H9 (cell line): ENCODE measurements at regions not wholly inside any gene's neighbourhood (a gene's known extent, or its start where the extent isn't known, plus 50 kb on each side); places are given as distances from the start of the nearest gene placed in this dataset.

Experiments used
- DNase-seq: peaks from one replicate; pipeline ENCODE4 v3.0.0-alpha.2; 2017
- H2AFZ ChIP-seq: one replicate; pipeline ENCODE4 v1.6.1; 2013; ENCODE audit warnings: mild to moderate bottlenecking, low read length, control low read depth, moderate library complexity
- H2AK5ac ChIP-seq: 2 replicates; pipeline ENCODE4 v1.6.1; 2013; ENCODE audit warnings: low read length, control low read depth, mixed read lengths; ENCODE audit not compliant: insufficient read length
- H2BK120ac ChIP-seq: one replicate; pipeline ENCODE4 v1.6.1; 2013; ENCODE audit warnings: low read depth, mild to moderate bottlenecking, low read length, control low read depth, inconsistent platforms; ENCODE audit not compliant: poor library complexity, severe bottlenecking
- H2BK12ac ChIP-seq: 2 replicates; pipeline ENCODE4 v1.6.1; 2013; ENCODE audit warnings: low read length, control low read depth, mixed read lengths, low read depth; ENCODE audit not compliant: insufficient read length
- H2BK15ac ChIP-seq: 2 replicates; pipeline ENCODE4 v1.6.1; 2013; ENCODE audit warnings: low read depth, low read length, control low read depth
- H2BK20ac ChIP-seq: one replicate; pipeline ENCODE4 v1.6.1; 2013; ENCODE audit warnings: low read depth, mild to moderate bottlenecking, low read length, control low read depth, inconsistent platforms; ENCODE audit not compliant: poor library complexity, severe bottlenecking
- H2BK5ac ChIP-seq: 2 replicates; pipeline ENCODE4 v1.6.1; 2013; ENCODE audit warnings: low read length, control low read depth, mixed read lengths; ENCODE audit not compliant: insufficient read length
- H3K14ac ChIP-seq: 2 replicates; pipeline ENCODE4 v1.6.1; 2013; ENCODE audit warnings: low read length, control low read depth; ENCODE audit not compliant: insufficient read depth
- H3K18ac ChIP-seq: 2 replicates; pipeline ENCODE4 v1.6.1; 2013; ENCODE audit warnings: low read depth, mild to moderate bottlenecking, mixed read lengths, low read length, control low read depth; ENCODE audit not compliant: insufficient read length
- H3K23ac ChIP-seq: 2 replicates; pipeline ENCODE4 v1.6.1; 2013; ENCODE audit warnings: low read length, control low read depth, mixed read lengths, low read depth; ENCODE audit not compliant: insufficient read length
- H3K23me2 ChIP-seq: 2 replicates; pipeline ENCODE4 v1.6.1; 2013; ENCODE audit warnings: low read depth, mild to moderate bottlenecking, mixed read lengths, low read length, control low read depth; ENCODE audit not compliant: insufficient read length, poor library complexity, severe bottlenecking
- H3K27ac ChIP-seq: 2 replicates; pipeline ENCODE4 v1.5.1; 2013; ENCODE audit warnings: low read length, control low read depth, mixed read lengths, low read depth; ENCODE audit not compliant: insufficient read length
- H3K27me3 ChIP-seq: 2 replicates; pipeline ENCODE4 v1.6.1; 2013; ENCODE audit warnings: low read length, control low read depth, inconsistent platforms; ENCODE audit not compliant: insufficient read depth
- H3K4ac ChIP-seq: 2 replicates; pipeline ENCODE4 v1.6.1; 2013; ENCODE audit warnings: low read depth, mild to moderate bottlenecking, control low read depth, inconsistent platforms, low read length, moderate library complexity
- H3K4me1 ChIP-seq: 2 replicates; pipeline ENCODE4 v1.6.1; 2013; ENCODE audit warnings: low read length, control low read depth, inconsistent platforms; ENCODE audit not compliant: insufficient read depth
- H3K4me2 ChIP-seq: 2 replicates; pipeline ENCODE4 v1.6.1; 2013; ENCODE audit warnings: low read length, control low read depth, mixed read lengths; ENCODE audit not compliant: insufficient read length, insufficient read depth
- H3K56ac ChIP-seq: 2 replicates; pipeline ENCODE4 v1.6.1; 2013; ENCODE audit warnings: low read depth, mild to moderate bottlenecking, mixed read lengths, low read length, control low read depth; ENCODE audit not compliant: insufficient read length
- H3K79me1 ChIP-seq: 2 replicates; pipeline ENCODE4 v1.6.1; 2013; ENCODE audit warnings: low read depth, mild to moderate bottlenecking, moderate library complexity, low read length, control low read depth, inconsistent platforms; ENCODE audit not compliant: insufficient read depth, poor library complexity, severe bottlenecking
- H3K79me2 ChIP-seq: 2 replicates; pipeline ENCODE4 v1.6.1; 2013; ENCODE audit warnings: low read length, control low read depth, inconsistent platforms; ENCODE audit not compliant: insufficient read depth
- H3K9ac ChIP-seq: 2 replicates; pipeline ENCODE4 v1.6.1; 2013; ENCODE audit warnings: low read length, control low read depth, mixed read lengths; ENCODE audit not compliant: insufficient read length; ENCODE audit errors: extremely low read depth
- H3K9me3 ChIP-seq: one replicate; pipeline ENCODE4 v1.6.1; 2013; ENCODE audit warnings: low read depth, low read length, inconsistent platforms; ENCODE audit not compliant: control insufficient read depth
- H3T11ph ChIP-seq: one replicate; pipeline ENCODE4 v1.6.1; 2013; ENCODE audit warnings: mild to moderate bottlenecking, low read length, control low read depth, inconsistent platforms
- H4K20me1 ChIP-seq: one replicate; pipeline ENCODE4 v1.6.1; 2013; ENCODE audit not compliant: control insufficient read depth, insufficient read length, insufficient read depth
- H4K5ac ChIP-seq: 2 replicates; pipeline ENCODE4 v1.6.1; 2013; ENCODE audit warnings: low read depth, mild to moderate bottlenecking, mixed read lengths, low read length, control low read depth; ENCODE audit not compliant: insufficient read length
- H4K8ac ChIP-seq: replicated peaks from 2 replicates; pipeline ENCODE4 v1.6.1; 2013; ENCODE audit warnings: low read length, control low read depth, mixed read lengths, low read depth; ENCODE audit not compliant: insufficient read length
- H4K91ac ChIP-seq: 2 replicates; pipeline ENCODE4 v1.6.1; 2013; ENCODE audit warnings: low read depth, mild to moderate bottlenecking, moderate library complexity, mixed read lengths, low read length, control low read depth; ENCODE audit not compliant: insufficient read length
- H3K27ac Mint-ChIP-seq, 3 experiments: 2 replicates in 2 of 3; 3 replicates in 1 of 3; pipeline ENCODE4 v1.8.0; 2020 to 2021; ENCODE audit warnings: mixed read lengths in 3 of 3, mild to moderate bottlenecking in 1 of 3, moderate library complexity in 1 of 3
- H3K27me3 Mint-ChIP-seq: 2 replicates; pipeline ENCODE4 v1.8.0; 2021; ENCODE audit warnings: low read depth, mild to moderate bottlenecking, moderate library complexity, mixed read lengths
- H3K36me3 Mint-ChIP-seq, 3 experiments: 2 replicates in 2 of 3; 3 replicates in 1 of 3; pipeline ENCODE4 v1.8.0; 2020 to 2021; ENCODE audit warnings: low read depth in 3 of 3, mixed read lengths in 3 of 3; ENCODE audit not compliant: insufficient read depth in 1 of 3
- H3K4me1 Mint-ChIP-seq, 2 experiments: 2 replicates each; pipeline ENCODE4 v1.8.0; 2020; ENCODE audit warnings: mixed read lengths in 2 of 2
- H3K4me3 Mint-ChIP-seq, 2 experiments: 2 replicates in 1 of 2; 3 replicates in 1 of 2; pipeline ENCODE4 v1.8.0; 2020 to 2021; ENCODE audit warnings: mild to moderate bottlenecking in 2 of 2, mixed read lengths in 2 of 2, moderate library complexity in 1 of 2
- H3K9me3 Mint-ChIP-seq, 2 experiments: 2 replicates in 1 of 2; 3 replicates in 1 of 2; pipeline ENCODE4 v1.8.0; 2020; ENCODE audit warnings: mild to moderate bottlenecking in 2 of 2, mixed read lengths in 2 of 2, moderate library complexity in 1 of 2
- CTCF ChIP-seq: fragments of 200-600 bp; sonication (generic); conservative IDR thresholded peaks from 3 replicates; pipeline ENCODE4 v1.8.0; 2021; ENCODE audit warnings: antibody characterized with exemption, mild to moderate bottlenecking
- WGBS: extraction: QIAGEN DNeasy Blood & Tissue Kit; methylation state at CpG from one replicate; pipeline ENCODE4 v1.1.7; 2013; ENCODE audit warnings: missing lambda C conversion rate, low lambda C conversion rate, mixed read lengths; ENCODE audit not compliant: insufficient read length; ENCODE audit errors: extremely low coverage; 5-methylcytosine and 5-hydroxymethylcytosine counted together

DNA sequence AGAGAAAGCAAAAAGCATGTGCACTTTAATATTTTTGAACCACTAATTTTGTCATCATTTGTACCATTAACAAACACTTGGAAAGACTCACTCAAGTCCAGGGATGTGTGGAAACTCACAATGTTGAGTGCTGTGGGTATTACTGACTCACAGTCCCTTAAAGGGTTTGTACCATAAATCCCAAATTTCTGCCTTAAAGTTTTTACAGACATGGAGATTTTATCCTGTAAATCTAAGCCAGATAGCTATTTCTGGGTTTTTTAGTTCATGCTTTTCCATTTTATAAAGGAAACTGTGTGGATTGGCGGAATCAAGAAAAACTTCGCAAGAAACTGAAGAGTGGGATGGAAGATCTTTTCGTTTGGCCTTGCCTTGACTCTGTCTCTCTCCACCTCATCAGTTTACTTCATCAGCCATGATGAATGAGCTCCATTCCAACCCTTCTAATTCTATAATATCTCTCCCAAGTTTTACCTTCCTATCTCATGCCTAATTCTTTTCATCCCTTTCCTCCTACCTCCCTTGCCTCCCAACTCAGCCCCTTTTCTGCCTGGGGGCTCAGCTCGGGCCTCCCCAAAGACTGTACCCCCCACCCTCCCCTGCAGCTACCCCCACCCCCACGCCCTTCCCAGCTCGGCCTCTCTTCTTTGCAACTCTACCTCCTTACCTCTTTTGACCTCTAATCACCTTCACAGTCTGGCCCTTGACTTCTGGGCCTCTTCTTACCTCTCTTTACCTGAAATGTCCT is 218.5 kb upstream of the MKLN1 start:
- Histone ChIP-seq H3K14ac (peak overlapping the region; percentile 42; the same call in 1 of the 2 replicates), H3K27ac (peak overlapping the region; percentile 2), H2BK20ac (no peak overlapping the region), H3K23me2 (peaks cover 40% of the 10 kb centered on the region), H3K56ac (no peak overlapping the region), H2BK15ac (no peak overlapping the region), H3K18ac (peak overlapping the region; percentile 86), H3K79me1 (no peaks in the 10 kb centered on the region), H3K79me2 (peaks cover 2% of the 10 kb centered on the region; the same call in 1 of the 2 replicates), H3K9me3 (no peaks in the 10 kb centered on the region), H4K91ac (no peak overlapping the region), H3K4ac (no peak overlapping the region), H3K9ac (peak overlapping the region; percentile 76), H3K4me1 (peaks cover 10% of the 10 kb centered on the region), H4K5ac (no peak overlapping the region), H2BK120ac (no peak overlapping the region), H3K4me2 (peak overlapping the region; percentile 93), H2AFZ (no peak overlapping the region), H3T11ph (no peak overlapping the region), H2BK12ac (no peak overlapping the region), H2AK5ac (no peak overlapping the region), H3K23ac (no peak overlapping the region), H3K27me3 (no peaks in the 10 kb centered on the region; the same call in 1 of the 2 replicates), H4K20me1 (no peaks in the 10 kb centered on the region), H2BK5ac (no peak overlapping the region), H4K8ac (no peak overlapping the region)
- Mint-ChIP-seq H3K9me3 (no peaks in the 10 kb centered on the region), H3K36me3 (no peaks in the 10 kb centered on the region), H3K27ac (peak overlapping the region; percentile 73 to 96 (median 80)), H3K4me1 (peaks cover 38 to 46% of the 10 kb centered on the region in 2 experiments), H3K4me3 (peak overlapping the region; percentile 54 to 98), H3K27me3 (peaks cover 40% of the 10 kb centered on the region)
- no peak for TF ChIP-seq CTCF
- DNase-seq = no peak
- WGBS = no CpG with 5 or more reads among the region's 6 CpGs
